ENCODE measurements at regions not wholly inside any gene's neighbourhood (a gene's known extent, or its start where the extent isn't known, plus 50 kb on each side); places are given as distances from the start of the nearest gene placed in this dataset.

- Histone ChIP-seq H3K4me3 (ENCODE audit: low read depth, low read length) (no peak overlapping the region), H3K36me3 (replicated peaks) (no peaks in the 10 kb centered on the region), H3K27ac (no peak overlapping the region), H3K27me3 (replicated peaks) (no peaks in the 10 kb centered on the region)
- TF ChIP-seq CTCF (IDR thresholded peaks at IDR 0.05; ENCODE audit: low read depth, low read length, missing control alignments): no peak
- in situ Hi-C loops (cut with HindIII; ENCODE audit: low pct_ligation_motif_present, low sequenced_read_pairs): no loop called here
- no peak for DNase-seq
Measured at GRCh38 chr6:68247782-68248181, 387.3 kb upstream of the ADGRB3 start.

- in situ Hi-C loops (cut with HindIII; ENCODE audit: low pct_ligation_motif_present, low sequenced_read_pairs): no loop called here
- no peak overlapping the region for H3K27ac ChIP-seq
- no peaks in the 10 kb centered on the region for H3K36me3 ChIP-seq (replicated peaks)
- no peaks in the 10 kb centered on the region for H3K27me3 ChIP-seq (replicated peaks)
- TF ChIP-seq CTCF (IDR thresholded peaks at IDR 0.05; ENCODE audit: low read depth, low read length, missing control alignments): no peak
- no peak for DNase-seq
- no peak overlapping the region for H3K4me3 ChIP-seq (ENCODE audit: low read depth, low read length)
Measured at GRCh38 chr6:68240726-68241125, 394.4 kb upstream of the ADGRB3 start.

- in situ Hi-C loops (cut with HindIII; ENCODE audit: low pct_ligation_motif_present, low sequenced_read_pairs): no loop called here
- Histone ChIP-seq H3K27ac (no peak overlapping the region), H3K27me3 (replicated peaks) (no peaks in the 10 kb centered on the region), H3K4me3 (ENCODE audit: low read depth, low read length) (no peak overlapping the region), H3K36me3 (replicated peaks) (no peaks in the 10 kb centered on the region)
- DNase-seq: no peak
- TF ChIP-seq CTCF (IDR thresholded peaks at IDR 0.05; ENCODE audit: low read depth, low read length, missing control alignments): no peak
Measured at GRCh38 chr6:68239034-68239433, 396.0 kb upstream of the ADGRB3 start.

GRCh38 chr6:68238097-68238601 is 396.9 kb upstream of the ADGRB3 start:
- Histone ChIP-seq H3K27me3 (replicated peaks) (no peaks in the 10 kb centered on the region), H3K4me3 (ENCODE audit: low read depth, low read length) (no peak overlapping the region), H3K27ac (no peak overlapping the region), H3K36me3 (replicated peaks) (no peaks in the 10 kb centered on the region)
- peak; percentile 15 for DNase-seq
- in situ Hi-C loops (cut with HindIII; ENCODE audit: low pct_ligation_motif_present, low sequenced_read_pairs): no loop called here
- no peak for TF ChIP-seq CTCF (IDR thresholded peaks at IDR 0.05; ENCODE audit: low read depth, low read length, missing control alignments)

GRCh38 chr6:68237205-68237604 is 397.9 kb upstream of the ADGRB3 start:
- Histone ChIP-seq H3K36me3 (replicated peaks) (no peaks in the 10 kb centered on the region), H3K27ac (no peak overlapping the region), H3K4me3 (ENCODE audit: low read depth, low read length) (no peak overlapping the region), H3K27me3 (replicated peaks) (no peaks in the 10 kb centered on the region)
- in situ Hi-C loops (cut with HindIII; ENCODE audit: low pct_ligation_motif_present, low sequenced_read_pairs): no loop called here
- no peak for TF ChIP-seq CTCF (IDR thresholded peaks at IDR 0.05; ENCODE audit: low read depth, low read length, missing control alignments)
- no peak for DNase-seq

- in situ Hi-C loops (cut with HindIII; ENCODE audit: low pct_ligation_motif_present, low sequenced_read_pairs): no loop called here
- Histone ChIP-seq H3K27me3 (replicated peaks) (no peaks in the 10 kb centered on the region), H3K27ac (no peak overlapping the region), H3K36me3 (replicated peaks) (no peaks in the 10 kb centered on the region), H3K4me3 (ENCODE audit: low read depth, low read length) (no peak overlapping the region)
- no peak for TF ChIP-seq CTCF (IDR thresholded peaks at IDR 0.05; ENCODE audit: low read depth, low read length, missing control alignments)
- peak; percentile 8 for DNase-seq
Measured at GRCh38 chr6:68235326-68235784, 399.7 kb upstream of the ADGRB3 start.

All from brain microvascular endothelial cell (primary cell).